ENCODE measurements at regions not wholly inside any gene's neighbourhood (a gene's known extent, or its start where the extent isn't known, plus 50 kb on each side); places are given as distances from the start of the nearest gene placed in this dataset.

DNA sequence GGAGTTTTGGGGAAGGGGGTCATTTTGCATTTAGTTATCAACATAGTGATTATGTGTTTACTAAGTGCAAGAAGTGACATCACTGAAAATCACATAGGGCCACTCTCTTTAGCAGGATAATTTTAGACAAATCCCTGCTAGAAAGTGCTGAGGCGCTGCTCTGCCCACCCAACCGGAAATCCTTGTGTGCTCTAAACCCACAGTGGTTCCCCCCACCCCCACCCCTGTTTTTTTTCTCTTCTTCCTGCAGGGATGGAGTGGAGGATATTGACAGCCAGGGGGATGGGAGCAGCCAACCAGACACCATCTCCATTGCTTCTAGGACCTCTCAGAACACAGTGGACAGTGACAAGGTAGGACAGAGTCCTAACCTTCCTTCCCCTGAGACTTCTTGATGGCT, 234.2 kb upstream of the UMPS start:
- no peak for TF ChIP-seq SP1 (IDR thresholded peaks at IDR 0.05)
- TF ChIP-seq, protein P1, sequence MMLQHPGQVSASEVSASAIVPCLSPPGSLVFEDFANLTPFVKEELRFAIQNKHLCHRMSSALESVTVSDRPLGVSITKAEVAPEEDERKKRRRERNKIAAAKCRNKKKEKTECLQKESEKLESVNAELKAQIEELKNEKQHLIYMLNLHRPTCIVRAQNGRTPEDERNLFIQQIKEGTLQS (IDR thresholded peaks at IDR 0.05) = no peak
- TF ChIP-seq, protein P2, sequence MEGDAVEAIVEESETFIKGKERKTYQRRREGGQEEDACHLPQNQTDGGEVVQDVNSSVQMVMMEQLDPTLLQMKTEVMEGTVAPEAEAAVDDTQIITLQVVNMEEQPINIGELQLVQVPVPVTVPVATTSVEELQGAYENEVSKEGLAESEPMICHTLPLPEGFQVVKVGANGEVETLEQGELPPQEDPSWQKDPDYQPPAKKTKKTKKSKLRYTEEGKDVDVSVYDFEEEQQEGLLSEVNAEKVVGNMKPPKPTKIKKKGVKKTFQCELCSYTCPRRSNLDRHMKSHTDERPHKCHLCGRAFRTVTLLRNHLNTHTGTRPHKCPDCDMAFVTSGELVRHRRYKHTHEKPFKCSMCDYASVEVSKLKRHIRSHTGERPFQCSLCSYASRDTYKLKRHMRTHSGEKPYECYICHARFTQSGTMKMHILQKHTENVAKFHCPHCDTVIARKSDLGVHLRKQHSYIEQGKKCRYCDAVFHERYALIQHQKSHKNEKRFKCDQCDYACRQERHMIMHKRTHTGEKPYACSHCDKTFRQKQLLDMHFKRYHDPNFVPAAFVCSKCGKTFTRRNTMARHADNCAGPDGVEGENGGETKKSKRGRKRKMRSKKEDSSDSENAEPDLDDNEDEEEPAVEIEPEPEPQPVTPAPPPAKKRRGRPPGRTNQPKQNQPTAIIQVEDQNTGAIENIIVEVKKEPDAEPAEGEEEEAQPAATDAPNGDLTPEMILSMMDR (IDR thresholded peaks at IDR 0.05; ENCODE audit: low read depth, low read length, missing input control) = no peak
- no peak for TF ChIP-seq JUND (IDR thresholded peaks at IDR 0.05)
- TF ChIP-seq, protein P3, sequence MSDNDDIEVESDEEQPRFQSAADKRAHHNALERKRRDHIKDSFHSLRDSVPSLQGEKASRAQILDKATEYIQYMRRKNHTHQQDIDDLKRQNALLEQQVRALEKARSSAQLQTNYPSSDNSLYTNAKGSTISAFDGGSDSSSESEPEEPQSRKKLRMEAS (IDR thresholded peaks at IDR 0.05) = no peak
- TF ChIP-seq, protein P4, sequence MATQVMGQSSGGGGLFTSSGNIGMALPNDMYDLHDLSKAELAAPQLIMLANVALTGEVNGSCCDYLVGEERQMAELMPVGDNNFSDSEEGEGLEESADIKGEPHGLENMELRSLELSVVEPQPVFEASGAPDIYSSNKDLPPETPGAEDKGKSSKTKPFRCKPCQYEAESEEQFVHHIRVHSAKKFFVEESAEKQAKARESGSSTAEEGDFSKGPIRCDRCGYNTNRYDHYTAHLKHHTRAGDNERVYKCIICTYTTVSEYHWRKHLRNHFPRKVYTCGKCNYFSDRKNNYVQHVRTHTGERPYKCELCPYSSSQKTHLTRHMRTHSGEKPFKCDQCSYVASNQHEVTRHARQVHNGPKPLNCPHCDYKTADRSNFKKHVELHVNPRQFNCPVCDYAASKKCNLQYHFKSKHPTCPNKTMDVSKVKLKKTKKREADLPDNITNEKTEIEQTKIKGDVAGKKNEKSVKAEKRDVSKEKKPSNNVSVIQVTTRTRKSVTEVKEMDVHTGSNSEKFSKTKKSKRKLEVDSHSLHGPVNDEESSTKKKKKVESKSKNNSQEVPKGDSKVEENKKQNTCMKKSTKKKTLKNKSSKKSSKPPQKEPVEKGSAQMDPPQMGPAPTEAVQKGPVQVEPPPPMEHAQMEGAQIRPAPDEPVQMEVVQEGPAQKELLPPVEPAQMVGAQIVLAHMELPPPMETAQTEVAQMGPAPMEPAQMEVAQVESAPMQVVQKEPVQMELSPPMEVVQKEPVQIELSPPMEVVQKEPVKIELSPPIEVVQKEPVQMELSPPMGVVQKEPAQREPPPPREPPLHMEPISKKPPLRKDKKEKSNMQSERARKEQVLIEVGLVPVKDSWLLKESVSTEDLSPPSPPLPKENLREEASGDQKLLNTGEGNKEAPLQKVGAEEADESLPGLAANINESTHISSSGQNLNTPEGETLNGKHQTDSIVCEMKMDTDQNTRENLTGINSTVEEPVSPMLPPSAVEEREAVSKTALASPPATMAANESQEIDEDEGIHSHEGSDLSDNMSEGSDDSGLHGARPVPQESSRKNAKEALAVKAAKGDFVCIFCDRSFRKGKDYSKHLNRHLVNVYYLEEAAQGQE (IDR thresholded peaks at IDR 0.05) = no peak
- TF ChIP-seq HNF4A (conservative IDR thresholded peaks at IDR 0.05) = no peak
- no peak for TF ChIP-seq YY1 (IDR thresholded peaks at IDR 0.05)
- no peak for TF ChIP-seq RXRA (IDR thresholded peaks at IDR 0.05)
- TF ChIP-seq EGR1 (IDR thresholded peaks at IDR 0.05; ENCODE audit: low read depth in 2 of 2) = no peak
- TF ChIP-seq, protein P5, sequence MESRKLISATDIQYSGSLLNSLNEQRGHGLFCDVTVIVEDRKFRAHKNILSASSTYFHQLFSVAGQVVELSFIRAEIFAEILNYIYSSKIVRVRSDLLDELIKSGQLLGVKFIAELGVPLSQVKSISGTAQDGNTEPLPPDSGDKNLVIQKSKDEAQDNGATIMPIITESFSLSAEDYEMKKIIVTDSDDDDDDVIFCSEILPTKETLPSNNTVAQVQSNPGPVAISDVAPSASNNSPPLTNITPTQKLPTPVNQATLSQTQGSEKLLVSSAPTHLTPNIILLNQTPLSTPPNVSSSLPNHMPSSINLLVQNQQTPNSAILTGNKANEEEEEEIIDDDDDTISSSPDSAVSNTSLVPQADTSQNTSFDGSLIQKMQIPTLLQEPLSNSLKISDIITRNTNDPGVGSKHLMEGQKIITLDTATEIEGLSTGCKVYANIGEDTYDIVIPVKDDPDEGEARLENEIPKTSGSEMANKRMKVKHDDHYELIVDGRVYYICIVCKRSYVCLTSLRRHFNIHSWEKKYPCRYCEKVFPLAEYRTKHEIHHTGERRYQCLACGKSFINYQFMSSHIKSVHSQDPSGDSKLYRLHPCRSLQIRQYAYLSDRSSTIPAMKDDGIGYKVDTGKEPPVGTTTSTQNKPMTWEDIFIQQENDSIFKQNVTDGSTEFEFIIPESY (IDR thresholded peaks at IDR 0.05) = no peak
- TF ChIP-seq RAD21 (IDR thresholded peaks at IDR 0.05) = no peak
- no peak for TF ChIP-seq GABPA (IDR thresholded peaks at IDR 0.05 in 1 of 2, conservative IDR thresholded peaks at IDR 0.05 in 1 of 2)
- TF ChIP-seq TAF1 (conservative IDR thresholded peaks at IDR 0.05) = no peak

Measured in liver (tissue), 3 donors.